T-cell (primary cell): ENCODE measurements at regions not wholly inside any gene's neighbourhood (a gene's known extent, or its start where the extent isn't known, plus 50 kb on each side); places are given as distances from the start of the nearest gene placed in this dataset.

ENCODE experiments used
- ATAC-seq, 4 experiments: fragments of 200-7000 bp in 3 of 4; fragments of 150-1000 bp in 1 of 4; cut with Tn5 transposase; replicated peaks in 1 of 4; 1 replicate in 3 of 4; 2 replicates in 1 of 4; pipeline ENCODE4 v1.10.0; 2021; ENCODE audit warnings: moderate library complexity in 3 of 4, mild to moderate bottlenecking in 2 of 4, moderate number of reproducible peaks in 1 of 4
- CTCF ChIA-PET, 2 donors: fragments of 300-600 bp; sonication (Branson Sonifier 250); formaldehyde crosslinking; loops; one replicate each; lab custom pipeline; 2022; ENCODE audit warnings: antibody characterized with exemption in 2 of 2; lab: Charles Lee
- POLR2A ChIA-PET, 2 donors: fragments of 300-600 bp; sonication (Branson Sonifier 250); formaldehyde crosslinking; loops; one replicate each; lab custom pipeline; 2022; ENCODE audit warnings: antibody characterized with exemption in 2 of 2; lab: Charles Lee
- DNase-seq, 35 experiments: peaks; one replicate each; pipeline versions ENCODE4 v3.0.0 to v3.0.0-alpha.2; 2013 to 2023
- H3K27ac ChIP-seq: one replicate; pipeline ENCODE4 v1.5.1; 2013; ENCODE audit warnings: low read length
- H3K27me3 ChIP-seq, 2 experiments: replicated peaks in 1 of 2; 1 replicate in 1 of 2; 2 replicates in 1 of 2; pipeline versions ENCODE4 v1.6.1 to v1.7.0; 2013; ENCODE audit warnings: low read length in 1 of 2, mixed read lengths in 1 of 2; ENCODE audit not compliant: control insufficient read depth in 2 of 2, insufficient read depth in 2 of 2; ENCODE audit errors: extremely low read depth in 1 of 2
- H3K36me3 ChIP-seq, 2 donors: 1 replicate in 1 of 2; 2 replicates in 1 of 2; pipeline versions ENCODE4 v1.6.1 to v1.7.0; 2013; ENCODE audit warnings: low read length in 1 of 2; ENCODE audit not compliant: control insufficient read depth in 2 of 2, insufficient read depth in 1 of 2; ENCODE audit errors: extremely low read depth in 1 of 2
- H3K4me1 ChIP-seq, 2 experiments: 1 replicate in 1 of 2; 2 replicates in 1 of 2; pipeline versions ENCODE4 v1.6.1 to v1.7.0; 2013; ENCODE audit warnings: low read length in 2 of 2, mixed read lengths in 1 of 2; ENCODE audit not compliant: insufficient read depth in 2 of 2, control insufficient read depth in 1 of 2; ENCODE audit errors: extremely low read depth in 1 of 2
- H3K4me3 ChIP-seq, 2 donors: 1 replicate in 1 of 2; 2 replicates in 1 of 2; pipeline versions ENCODE4 v1.5.1 to v1.7.0; 2013; ENCODE audit warnings: mild to moderate bottlenecking in 2 of 2, low read length in 1 of 2, moderate library complexity in 1 of 2; ENCODE audit not compliant: control insufficient read depth in 1 of 2; ENCODE audit errors: extremely low read depth in 1 of 2
- H3K9me3 ChIP-seq: 2 replicates; pipeline ENCODE4 v1.7.0; 2013
- H3K27ac Mint-ChIP-seq, 2 donors: one replicate each; pipeline ENCODE4 v1.8.0; 2020 to 2021; ENCODE audit warnings: mild to moderate bottlenecking in 2 of 2, mixed read lengths in 2 of 2
- H3K27me3 Mint-ChIP-seq, 2 donors: one replicate each; pipeline ENCODE4 v1.8.0; 2021 to 2022; ENCODE audit warnings: mixed read lengths in 2 of 2
- H3K36me3 Mint-ChIP-seq: one replicate; pipeline ENCODE4 v1.8.0; 2021; ENCODE audit warnings: mixed read lengths
- H3K4me1 Mint-ChIP-seq, 3 donors: one replicate each; pipeline ENCODE4 v1.8.0; 2020 to 2022; ENCODE audit warnings: mixed read lengths in 3 of 3, mild to moderate bottlenecking in 1 of 3
- H3K4me3 Mint-ChIP-seq, 3 donors: one replicate each; pipeline ENCODE4 v1.8.0; 2020 to 2022; ENCODE audit warnings: mild to moderate bottlenecking in 3 of 3, mixed read lengths in 3 of 3, moderate library complexity in 3 of 3
- H3K9me3 Mint-ChIP-seq, 3 donors: one replicate each; pipeline ENCODE4 v1.8.0; 2020 to 2022; ENCODE audit warnings: mixed read lengths in 3 of 3
- WGBS: methylation state at CpG from one replicate; pipeline ENCODE4 v1.1.5; 2013; ENCODE audit warnings: missing lambda C conversion rate; ENCODE audit not compliant: insufficient coverage; 5-methylcytosine and 5-hydroxymethylcytosine counted together

DNA sequence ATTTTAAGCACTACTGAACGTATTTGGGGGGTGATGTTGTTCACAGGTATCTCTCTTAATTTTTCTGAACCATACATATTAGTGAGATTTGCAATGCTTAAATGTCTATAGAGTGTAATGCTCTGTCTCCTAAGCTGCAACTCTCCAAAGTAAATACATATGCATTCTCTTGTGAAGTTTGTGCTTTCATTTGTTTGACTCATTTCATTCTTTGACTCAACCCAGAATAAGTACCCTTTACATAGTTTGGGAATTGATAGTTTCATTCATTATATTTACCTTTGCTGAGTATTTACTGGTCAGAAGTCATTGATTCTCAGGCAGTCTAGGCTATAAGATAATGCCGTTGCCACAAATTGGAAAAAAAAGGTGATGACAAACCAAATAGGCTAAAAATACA, 406.9 kb downstream of the FGF9 start:
- peak overlapping the region in 1 of 2 donors; percentile 76 for H3K27ac Mint-ChIP-seq
- no peaks in the 10 kb centered on the region for H3K36me3 ChIP-seq
- whole genome bisulfite sequencing = no CpG with 5 or more reads among the region's 2 CpGs
- no peak for ATAC-seq
- H3K4me3 ChIP-seq = no peak overlapping the region
- no peaks in the 10 kb centered on the region for H3K36me3 Mint-ChIP-seq
- no peak for DNase-seq
- no peak overlapping the region for H3K4me3 Mint-ChIP-seq
- peaks cover 43 to 55% (median 47%) of the 10 kb centered on the region in 3 donors for H3K4me1 Mint-ChIP-seq
- H3K9me3 Mint-ChIP-seq = no peaks in the 10 kb centered on the region
- ChIA-PET CTCF (interaction anchor here in 1 of 2 donors (0.9 kb wide), 1 partner anchor 17 kb away, joined by 3 read pairs; no protein-coding TSS in a partner anchor), POLR2A (no interaction called here)
- no peaks in the 10 kb centered on the region for H3K27me3 ChIP-seq
- no peaks in the 10 kb centered on the region for H3K9me3 ChIP-seq
- H3K4me1 ChIP-seq = peaks cover 2 to 9% of the 10 kb centered on the region in 2 experiments
- no peaks in the 10 kb centered on the region for H3K27me3 Mint-ChIP-seq
- H3K27ac ChIP-seq = no peak overlapping the region

DNA sequence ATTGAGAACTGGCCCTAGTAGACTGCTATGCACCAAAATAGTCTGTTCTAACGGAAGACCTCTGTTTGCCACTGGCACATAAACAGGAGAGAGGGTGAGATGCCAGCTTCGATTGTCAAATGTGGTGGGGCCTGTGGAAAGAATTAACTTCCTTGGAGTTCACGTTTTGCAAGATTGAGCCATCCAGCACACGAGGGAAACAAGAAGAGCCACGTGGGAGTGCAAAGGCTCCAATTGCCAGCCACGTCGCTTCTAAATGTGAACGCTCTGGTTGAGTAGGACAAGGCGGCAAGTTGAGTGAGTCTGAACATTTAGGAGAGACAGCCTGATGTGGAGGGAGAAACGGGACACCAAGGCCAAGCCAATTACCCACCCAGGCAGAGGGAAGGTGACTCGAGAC, 409.1 kb downstream of the FGF9 start:
- H3K9me3 ChIP-seq = no peaks in the 10 kb centered on the region
- WGBS = 89% methylated on average over 7 of the region's 11 CpGs
- ATAC-seq (no peak), DNase-seq (no peak)
- no peaks in the 10 kb centered on the region for H3K27me3 Mint-ChIP-seq
- CTCF ChIA-PET = no interaction called here
- no peak overlapping the region for H3K27ac ChIP-seq
- H3K36me3 Mint-ChIP-seq = no peaks in the 10 kb centered on the region
- H3K27ac Mint-ChIP-seq = no peak overlapping the region
- peaks cover 44 to 47% (median 45%) of the 10 kb centered on the region in 3 donors for H3K4me1 Mint-ChIP-seq
- no peaks in the 10 kb centered on the region for H3K27me3 ChIP-seq
- peaks cover 2 to 7% of the 10 kb centered on the region in 2 experiments for H3K4me1 ChIP-seq
- H3K9me3 Mint-ChIP-seq = no peaks in the 10 kb centered on the region
- H3K4me3 Mint-ChIP-seq = no peak overlapping the region
- no peaks in the 10 kb centered on the region for H3K36me3 ChIP-seq
- POLR2A ChIA-PET = no interaction called here
- H3K4me3 ChIP-seq = no peak overlapping the region

DNA sequence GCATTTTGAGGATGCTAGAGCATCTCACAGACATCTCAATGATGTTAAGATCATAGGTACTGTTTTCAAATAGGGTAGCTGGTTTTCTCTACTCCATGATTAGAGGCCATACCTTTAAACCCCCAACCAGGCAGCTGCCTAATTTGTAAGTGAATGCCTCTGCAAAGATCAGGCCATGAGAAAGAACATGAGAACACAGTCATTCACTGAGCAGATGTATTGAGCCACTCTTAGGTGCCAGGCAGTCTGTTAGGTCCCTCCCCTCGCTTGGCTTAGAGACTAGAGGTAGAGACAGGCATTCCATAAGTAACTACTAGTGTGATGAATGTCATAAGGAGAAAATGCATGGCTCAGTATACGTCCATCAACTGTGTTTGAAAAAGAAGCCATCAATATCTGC, 410.0 kb downstream of the FGF9 start:
- ATAC-seq = no peak
- no peak overlapping the region for H3K4me3 Mint-ChIP-seq
- POLR2A ChIA-PET = no interaction called here

DNA sequence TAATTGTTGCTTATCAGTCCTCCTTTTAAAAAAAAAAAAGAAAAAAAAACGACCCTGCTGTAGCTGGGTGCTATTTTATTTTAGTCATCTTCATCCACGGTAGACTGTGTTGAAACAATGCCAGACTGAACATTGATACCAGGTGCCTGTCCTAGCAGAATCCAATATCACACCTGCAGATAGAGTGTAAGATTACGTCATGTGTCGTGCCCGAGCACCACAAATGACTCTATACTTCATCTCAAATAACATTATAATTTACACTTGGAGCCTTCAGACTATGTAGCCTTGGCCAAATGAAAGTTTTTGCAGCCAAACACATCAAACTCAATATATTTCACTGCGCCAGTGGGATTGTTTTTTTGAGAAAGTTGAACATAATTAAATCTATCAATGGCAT, 410.6 kb downstream of the FGF9 start:
- no peaks in the 10 kb centered on the region for H3K9me3 ChIP-seq
- no peaks in the 10 kb centered on the region for H3K27me3 ChIP-seq
- Mint-ChIP-seq H3K27ac (no peak overlapping the region), H3K4me3 (no peak overlapping the region), H3K9me3 (no peaks in the 10 kb centered on the region), H3K4me1 (peaks cover 38 to 41% (median 39%) of the 10 kb centered on the region in 3 donors), H3K36me3 (no peaks in the 10 kb centered on the region), H3K27me3 (no peaks in the 10 kb centered on the region)
- ChIA-PET POLR2A (no interaction called here), CTCF (no interaction called here)
- DNase-seq (no peak), ATAC-seq (no peak)
- H3K4me3 ChIP-seq = no peak overlapping the region
- no peak overlapping the region for H3K27ac ChIP-seq
- WGBS = 100% methylated on average over 1 of the region's 6 CpGs
- H3K4me1 ChIP-seq = peaks cover 2 to 7% of the 10 kb centered on the region in 2 experiments
- no peaks in the 10 kb centered on the region for H3K36me3 ChIP-seq

More for the DNA sequence above, 410.0 kb downstream of the FGF9 start:
- DNase-seq = no peak
- CTCF ChIA-PET = no interaction called here
- Histone ChIP-seq H3K27ac (no peak overlapping the region), H3K9me3 (no peaks in the 10 kb centered on the region), H3K4me1 (peaks cover 2 to 7% of the 10 kb centered on the region in 2 experiments), H3K36me3 (no peaks in the 10 kb centered on the region), H3K4me3 (no peak overlapping the region), H3K27me3 (no peaks in the 10 kb centered on the region)
- WGBS = no CpG with 5 or more reads among the region's 2 CpGs
- H3K36me3 Mint-ChIP-seq = no peaks in the 10 kb centered on the region
- H3K27me3 Mint-ChIP-seq = no peaks in the 10 kb centered on the region
- peaks cover 42 to 44% (median 42%) of the 10 kb centered on the region in 3 donors for H3K4me1 Mint-ChIP-seq
- H3K27ac Mint-ChIP-seq = no peak overlapping the region
- H3K9me3 Mint-ChIP-seq = no peaks in the 10 kb centered on the region

DNA sequence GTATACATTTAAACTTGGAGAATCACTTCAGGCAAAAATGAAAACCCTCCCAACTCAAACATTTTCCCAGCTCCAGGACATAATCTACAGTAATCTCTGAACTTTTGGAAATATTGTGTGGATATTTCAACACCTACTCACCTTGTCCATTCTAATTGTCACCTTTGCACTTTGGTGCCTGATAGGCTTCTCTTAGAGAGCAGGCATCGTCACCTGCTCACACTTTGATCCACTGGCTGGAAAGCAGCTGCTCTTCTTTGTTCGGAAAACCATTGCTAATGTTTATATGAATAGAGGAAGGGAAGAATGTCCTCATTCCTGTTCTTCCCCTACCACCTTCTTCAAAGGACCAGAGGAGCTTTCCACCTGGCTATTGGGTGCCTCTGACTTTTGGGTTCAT, 411.2 kb downstream of the FGF9 start:
- Mint-ChIP-seq H3K4me3 (no peak overlapping the region), H3K9me3 (no peaks in the 10 kb centered on the region)
- POLR2A ChIA-PET = no interaction called here

DNA sequence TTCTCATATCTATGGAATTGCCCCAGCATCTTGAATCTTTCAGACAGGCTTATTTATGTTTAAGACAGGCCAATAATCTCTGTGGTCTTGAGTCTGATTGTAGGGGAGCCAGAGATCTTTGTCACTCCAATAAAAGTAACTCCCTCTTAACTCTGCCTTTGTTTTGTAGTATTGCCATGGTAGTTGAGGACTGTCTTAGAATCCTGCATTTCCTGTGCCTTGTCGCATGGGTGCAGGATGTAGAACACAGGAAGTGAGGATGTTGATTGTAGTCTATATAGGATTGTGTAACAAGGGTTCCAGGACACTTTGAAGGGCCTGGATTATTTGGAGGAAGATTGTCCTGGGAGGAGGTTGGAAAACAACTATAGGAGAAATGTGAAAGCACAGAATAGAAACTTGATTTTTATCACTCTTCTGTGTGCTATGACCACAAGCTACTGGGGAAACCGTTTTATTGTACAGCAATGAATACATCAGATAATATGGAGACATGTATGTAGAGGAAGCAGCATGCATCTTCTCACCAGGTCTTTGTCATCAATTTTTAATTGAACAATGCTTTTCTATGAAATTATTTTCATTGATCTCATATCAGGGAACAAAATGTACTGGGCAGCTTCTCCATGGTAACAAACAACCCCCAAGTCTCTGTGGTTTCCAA, 411.7 kb downstream of the FGF9 start:
- CTCF ChIA-PET = interaction anchor here in 1 of 2 donors (0.6 kb wide), 1 partner anchor 591 kb away, joined by 3 read pairs; no protein-coding TSS in a partner anchor
- peak in 3 of 4 experiments; percentile 62 to 89 (median 64) for ATAC-seq
- Mint-ChIP-seq H3K4me3 (peak overlapping the region in 1 of 3 donors; percentile 27), H3K27ac (peak overlapping the region; percentile 2 to 8), H3K36me3 (no peaks in the 10 kb centered on the region), H3K9me3 (no peaks in the 10 kb centered on the region), H3K27me3 (no peaks in the 10 kb centered on the region), H3K4me1 (peaks cover 27 to 29% (median 28%) of the 10 kb centered on the region in 3 donors)
- peaks cover 2 to 7% of the 10 kb centered on the region in 2 experiments for H3K4me1 ChIP-seq
- POLR2A ChIA-PET = no interaction called here
- no peak overlapping the region for H3K27ac ChIP-seq
- peak in 1 of 35 experiments; percentile 27 for DNase-seq
- 0% methylated on average over 1 of the region's 2 CpGs for WGBS
- no peaks in the 10 kb centered on the region for H3K27me3 ChIP-seq
- H3K4me3 ChIP-seq = no peak overlapping the region
- no peaks in the 10 kb centered on the region for H3K36me3 ChIP-seq
- no peaks in the 10 kb centered on the region for H3K9me3 ChIP-seq

More for the DNA sequence above, 411.2 kb downstream of the FGF9 start:
- Mint-ChIP-seq H3K27me3 (no peaks in the 10 kb centered on the region), H3K4me1 (peaks cover 33 to 35% (median 33%) of the 10 kb centered on the region in 3 donors), H3K36me3 (no peaks in the 10 kb centered on the region), H3K27ac (no peak overlapping the region)
- Histone ChIP-seq H3K27ac (no peak overlapping the region), H3K27me3 (no peaks in the 10 kb centered on the region), H3K4me1 (peaks cover 2 to 7% of the 10 kb centered on the region in 2 experiments), H3K9me3 (no peaks in the 10 kb centered on the region), H3K4me3 (no peak overlapping the region), H3K36me3 (no peaks in the 10 kb centered on the region)
- CTCF ChIA-PET = no interaction called here
- DNase-seq = no peak
- no CpG with 5 or more reads among the region's 2 CpGs for WGBS
- no peak for ATAC-seq
